ENCODE measurements at regions not wholly inside any gene's neighbourhood (a gene's known extent, or its start where the extent isn't known, plus 50 kb on each side); places are given as distances from the start of the nearest gene placed in this dataset.

GRCh38 chr1:5594056-5594956 lies 397.9 kb downstream of the NPHP4 start:
- DNase-seq, result no peak

GRCh38 chr1:5590717-5591116 lies 401.5 kb downstream of the NPHP4 start:
- no peak for DNase-seq

- no peak for DNase-seq
These were observed 405.6 kb downstream of the NPHP4 start for GRCh38 chr1:5586629-5587028.

- DNase-seq, result no peak
These were observed 407.0 kb downstream of the NPHP4 start for GRCh38 chr1:5585256-5585655.

GRCh38 chr1:5580926-5581325 lies 411.3 kb downstream of the NPHP4 start:
- DNase-seq, result no peak

- no peak for DNase-seq
These were observed 412.3 kb downstream of the NPHP4 start for GRCh38 chr1:5579966-5580365.

- DNase-seq, result no peak
These were observed 413.5 kb downstream of the NPHP4 start for GRCh38 chr1:5578690-5579089.

- no peak for DNase-seq
These were observed 414.8 kb downstream of the NPHP4 start for GRCh38 chr1:5577255-5578040.

GRCh38 chr1:5576673-5577065 lies 415.6 kb downstream of the NPHP4 start:
- DNase-seq, result no peak

GRCh38 chr1:5576011-5576672 lies 416.1 kb downstream of the NPHP4 start:
- no peak for DNase-seq

- no peak for DNase-seq
These were observed 416.8 kb downstream of the NPHP4 start for GRCh38 chr1:5575396-5575940.

- DNase-seq, result no peak
These were observed 417.6 kb downstream of the NPHP4 start for GRCh38 chr1:5574641-5575040.

GRCh38 chr1:5572794-5573193 lies 419.4 kb downstream of the NPHP4 start:
- DNase-seq, result no peak

- no peak for DNase-seq
These were observed 420.3 kb downstream of the NPHP4 start for GRCh38 chr1:5571861-5572401.

GRCh38 chr1:5571438-5571837 lies 420.8 kb downstream of the NPHP4 start:
- no peak for DNase-seq

GRCh38 chr1:5570931-5571330 lies 421.3 kb downstream of the NPHP4 start:
- no peak for DNase-seq

GRCh38 chr1:5568321-5568720 lies 423.9 kb downstream of the NPHP4 start:
- no peak for DNase-seq

- DNase-seq, result no peak
These were observed 424.4 kb downstream of the NPHP4 start for GRCh38 chr1:5567839-5568238.

- DNase-seq, result no peak
These were observed 425.3 kb downstream of the NPHP4 start for GRCh38 chr1:5566924-5567323.

GRCh38 chr1:5565281-5566125 lies 426.7 kb downstream of the NPHP4 start:
- no peak for DNase-seq

- no peak for DNase-seq
These were observed 427.5 kb downstream of the NPHP4 start for GRCh38 chr1:5564578-5565257.

Data from bone marrow (tissue), 2 donors.